K562 (cell line): ENCODE measurements at regions not wholly inside any gene's neighbourhood (a gene's known extent, or its start where the extent isn't known, plus 50 kb on each side); places are given as distances from the start of the nearest gene placed in this dataset.

Source experiments
- ATAC-seq: fragments of 200-7000 bp; cut with Tn5 transposase; 3 replicates; pipeline ENCODE4 v1.9.1; 2020; ENCODE audit warnings: moderate library complexity
- BruUV-seq: library from RNA; stranded (reverse); fragments of 400-500 nt; replicated peaks from 2 replicates; lab custom pipeline; 2021; lab: Mats Ljungman, UMichigan
- CTCF ChIA-PET: fragments of 300-600 bp; formaldehyde crosslinking; extraction: SDS; loops from one replicate; lab custom pipeline; 2021; ENCODE audit warnings: low intra/inter-chr PET ratio; lab: Yijun Ruan, JAX
- POLR2A ChIA-PET: fragments of 300-600, 350-650 bp; sonication (Branson Sonifier 250); formaldehyde crosslinking; extraction: SDS; loops from one replicate; lab custom pipeline; 2021; ENCODE audit warnings: antibody characterized with exemption, inconsistent platforms; lab: Yijun Ruan, JAX
- DNase-seq, 4 experiments: peaks; one replicate each; pipeline versions ENCODE4 v3.0.0 to v3.0.0-alpha.2; 2011 to 2018; ENCODE audit warnings: low spot score in 3 of 4, mixed read lengths in 3 of 4; ENCODE audit errors: extremely low read depth in 1 of 4
- FAIRE-seq: peaks from 2 replicates; lab custom pipeline; 2011; peaks lifted over from hg19 to GRCh38; lab: Jason Lieb, UNC
- H2AFZ ChIP-seq: 2 replicates; pipeline ENCODE4 v1.6.0; 2011; ENCODE audit warnings: low read depth, low read length, control low read depth, inconsistent platforms
- H3K27ac ChIP-seq: fragments of 200-600 bp; 3 replicates; pipeline ENCODE4 v1.8.0; 2011; ENCODE audit warnings: low read depth, mild to moderate bottlenecking, control low read depth, inconsistent platforms, low read length, moderate library complexity, mixed read lengths; ENCODE audit errors: extremely low read depth
- H3K27me3 ChIP-seq, 2 experiments: fragments of 300-600 bp in 1 of 2; 2 replicates in 1 of 2; 3 replicates in 1 of 2; pipeline versions ENCODE4 v1.6.0 to v1.8.0; 2011; ENCODE audit warnings: inconsistent platforms in 2 of 2, low read length in 2 of 2, mild to moderate bottlenecking in 1 of 2, mixed read lengths in 1 of 2, moderate library complexity in 1 of 2; ENCODE audit not compliant: control insufficient read depth in 2 of 2, insufficient read depth in 2 of 2
- H3K36me3 ChIP-seq: fragments of 300-600 bp; 3 replicates; pipeline ENCODE4 v1.8.0; 2011; ENCODE audit warnings: mild to moderate bottlenecking, low read length, inconsistent platforms; ENCODE audit not compliant: control insufficient read depth, insufficient read depth
- H3K4me1 ChIP-seq, 2 experiments: fragments of 200-600 bp in 1 of 2; replicated peaks in 1 of 2; 2 replicates in 1 of 2; 3 replicates in 1 of 2; pipeline versions ENCODE4 v1.5.1 to v1.8.0; 2011; ENCODE audit warnings: inconsistent platforms in 2 of 2, low read length in 2 of 2, mild to moderate bottlenecking in 1 of 2, mixed read lengths in 1 of 2, moderate library complexity in 1 of 2; ENCODE audit not compliant: control insufficient read depth in 2 of 2, insufficient read depth in 2 of 2
- H3K4me2 ChIP-seq: 2 replicates; pipeline ENCODE4 v1.6.1; 2011; ENCODE audit warnings: low read length, control low read depth, inconsistent platforms, mixed read lengths; ENCODE audit not compliant: insufficient read depth
- H3K4me3 ChIP-seq: fragments of 200-600 bp; sonication (generic), shearing (Covaris generic); 2 replicates; pipeline ENCODE4 v1.5.1; 2016; ENCODE audit warnings: control low read depth, inconsistent platforms
- H3K79me2 ChIP-seq: fragments of 200-600 bp; 3 replicates; pipeline ENCODE4 v1.8.0; 2011; ENCODE audit warnings: low read length, inconsistent platforms; ENCODE audit not compliant: control insufficient read depth, insufficient read depth
- H3K9ac ChIP-seq, 2 experiments: 2 replicates each; pipeline versions ENCODE4 v1.6.0 to v1.6.1; 2011; ENCODE audit warnings: low read depth in 2 of 2, low read length in 2 of 2, control low read depth in 1 of 2, inconsistent platforms in 1 of 2, mild to moderate bottlenecking in 1 of 2, mixed read lengths in 1 of 2; ENCODE audit not compliant: insufficient read depth in 1 of 2
- H3K9me1 ChIP-seq: one replicate; pipeline ENCODE4 v1.6.0; 2011; ENCODE audit warnings: inconsistent platforms, mild to moderate bottlenecking, low read length, moderate library complexity; ENCODE audit not compliant: control insufficient read depth, insufficient read depth
- H3K9me3 ChIP-seq: replicated peaks from 2 replicates; pipeline ENCODE4 v1.5.1; 2011; ENCODE audit warnings: low read depth, low read length, inconsistent platforms; ENCODE audit not compliant: control insufficient read depth, insufficient read depth
- H4K20me1 ChIP-seq: replicated peaks from 2 replicates; pipeline ENCODE4 v1.6.1; 2011; ENCODE audit warnings: low read length, inconsistent platforms, mixed read lengths; ENCODE audit not compliant: control insufficient read depth, insufficient read depth
- ARID1B ChIP-seq: fragments of 450-650 bp; IDR thresholded peaks from 2 replicates; pipeline ENCODE4 v1.6.1; 2016; ENCODE audit warnings: antibody characterized with exemption, mild to moderate bottlenecking, inconsistent platforms
- GABPB1 ChIP-seq: sonication (generic); formaldehyde crosslinking; IDR thresholded peaks from 2 replicates; pipeline ENCODE4 v1.8.0; 2022; ENCODE audit warnings: mild to moderate bottlenecking, missing genetic modification reagents
- RUNX1 ChIP-seq: sonication (generic); IDR thresholded peaks from 2 replicates; pipeline ENCODE4 v1.6.1; 2016; ENCODE audit warnings: antibody characterized with exemption, low read depth
- SAFB2 ChIP-seq: fragments of 200-400 bp; formaldehyde crosslinking; IDR thresholded peaks from 2 replicates; pipeline ENCODE4 v1.6.1; 2018; ENCODE audit warnings: borderline replicate concordance, low read length, low read depth, moderate library complexity; ENCODE audit not compliant: severe bottlenecking
- SREBF2 ChIP-seq: sonication (generic); formaldehyde crosslinking; IDR thresholded peaks from 2 replicates; pipeline ENCODE4 v1.4.0; 2020; ENCODE audit warnings: mild to moderate bottlenecking, missing genetic modification reagents
- ZBTB7A ChIP-seq: IDR thresholded peaks from 2 replicates; pipeline ENCODE4 v1.6.1; 2011; ENCODE audit warnings: low read depth, mild to moderate bottlenecking, low read length, moderate library complexity, borderline replicate concordance; ENCODE audit not compliant: control insufficient read depth
- ZNF586 ChIP-seq: fragments of 450-650 bp; formaldehyde crosslinking; conservative IDR thresholded peaks from 2 replicates; pipeline ENCODE4 v1.4.0; 2020; ENCODE audit warnings: mild to moderate bottlenecking, moderate library complexity
- ZSCAN29 ChIP-seq: fragments of 450-650 bp; IDR thresholded peaks from 2 replicates; pipeline ENCODE4 v1.6.1; 2017
- WGBS: fragments of 100-300 bp; shearing (Covaris generic); methylation state at CpG from one replicate; pipeline ENCODE4 v1.1.6; 2016; ENCODE audit warnings: low coverage, mixed read lengths; ENCODE audit not compliant: insufficient coverage; ENCODE audit errors: missing lambda C conversion rate; 5-methylcytosine and 5-hydroxymethylcytosine counted together
- in situ Hi-C: fragments of 300-500 bp; cut with MboI; formaldehyde crosslinking; loops from 4 replicates; pipeline ENCODE4 v1.15.0; 2018; ENCODE audit warnings: inconsistent platforms, mixed read lengths
- intact Hi-C: fragments of 100-400 bp; cut with micrococcal nuclease; formaldehyde crosslinking; loops from 2 replicates; pipeline ENCODE4 v1.14.2; 2022
- TF ChIP-seq, protein P1 (sequence below): sonication (generic); formaldehyde crosslinking; IDR thresholded peaks from 2 replicates; pipeline ENCODE4 v1.9.0; 2022; ENCODE audit warnings: mild to moderate bottlenecking, missing genetic modification reagents
- TF ChIP-seq, protein P2 (sequence below): fragments of 250-450 bp; sonication (Bioruptor Pico); IDR thresholded peaks from 2 replicates; pipeline ENCODE4 v1.5.0; 2021
- TF ChIP-seq, protein P3 (sequence below), 2 experiments: fragments of 450-650 bp in 1 of 2; sonication (generic) in 1 of 2; formaldehyde crosslinking in 1 of 2; IDR thresholded peaks; 2 replicates each; pipeline versions ENCODE4 v1.7.1 to v1.9.0; 2016 to 2022; ENCODE audit warnings: inconsistent platforms in 1 of 2, mild to moderate bottlenecking in 1 of 2, missing genetic modification reagents in 1 of 2

DNA sequence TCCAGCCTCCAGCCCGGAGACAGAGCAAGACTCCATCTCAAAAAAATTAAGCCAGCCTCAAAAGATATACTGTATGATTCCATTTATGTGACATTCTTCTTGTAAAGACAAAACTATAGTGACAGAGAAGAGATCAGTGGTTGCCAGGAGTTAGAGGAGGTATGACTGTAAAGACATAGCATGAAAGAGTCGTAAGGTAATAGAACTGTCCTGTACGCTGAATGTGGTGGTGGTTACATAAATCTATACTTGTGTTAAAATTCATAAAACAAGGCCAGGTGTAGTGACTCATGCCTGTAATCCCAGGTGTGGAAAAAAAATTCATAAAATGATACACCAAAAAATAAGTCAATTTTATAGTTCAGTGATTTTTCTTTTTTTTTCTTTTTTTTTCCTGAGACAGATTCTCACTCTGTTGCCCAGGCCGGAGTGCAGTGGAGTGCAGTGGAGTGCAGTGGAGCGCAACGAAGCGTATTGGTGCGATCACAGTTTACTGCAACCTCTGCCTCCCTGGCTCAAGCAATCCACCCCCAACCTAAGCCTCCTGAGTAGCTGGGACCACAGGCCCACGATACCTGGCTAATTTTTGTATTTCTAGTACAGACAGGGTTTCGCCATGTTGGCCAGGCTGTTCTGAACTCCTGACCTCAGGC lies 84.9 kb upstream of the CXADR start:
- ATAC-seq (no peak), DNase-seq (no peak), FAIRE-seq (no peak)
- H3K9me3 ChIP-seq = no peaks in the 10 kb centered on the region
- H3K36me3 ChIP-seq = no peaks in the 10 kb centered on the region
- H2AFZ ChIP-seq = no peak overlapping the region
- H3K4me2 ChIP-seq = no peak overlapping the region
- ChIA-PET CTCF (no interaction called here), POLR2A (no interaction called here)
- no TSS peak for BruUV-seq
- H3K4me3 ChIP-seq = no peak overlapping the region
- no peak overlapping the region for H3K9ac ChIP-seq
- H3K27me3 ChIP-seq = no peaks in the 10 kb centered on the region
- no peaks in the 10 kb centered on the region for H3K79me2 ChIP-seq
- no peaks in the 10 kb centered on the region for H3K9me1 ChIP-seq
- H3K27ac ChIP-seq = no peak overlapping the region
- intact Hi-C loops (no loop called here), in situ Hi-C loops (no loop called here)
- 0% methylated on average over 7 of the region's 10 CpGs for WGBS
- no peaks in the 10 kb centered on the region; the same call in 1 of the 2 replicates for H4K20me1 ChIP-seq
- TF ChIP-seq, protein P1, sequence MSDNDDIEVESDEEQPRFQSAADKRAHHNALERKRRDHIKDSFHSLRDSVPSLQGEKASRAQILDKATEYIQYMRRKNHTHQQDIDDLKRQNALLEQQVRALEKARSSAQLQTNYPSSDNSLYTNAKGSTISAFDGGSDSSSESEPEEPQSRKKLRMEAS (CRISPR knock-in tag) = no peak
- TF ChIP-seq, protein P2, sequence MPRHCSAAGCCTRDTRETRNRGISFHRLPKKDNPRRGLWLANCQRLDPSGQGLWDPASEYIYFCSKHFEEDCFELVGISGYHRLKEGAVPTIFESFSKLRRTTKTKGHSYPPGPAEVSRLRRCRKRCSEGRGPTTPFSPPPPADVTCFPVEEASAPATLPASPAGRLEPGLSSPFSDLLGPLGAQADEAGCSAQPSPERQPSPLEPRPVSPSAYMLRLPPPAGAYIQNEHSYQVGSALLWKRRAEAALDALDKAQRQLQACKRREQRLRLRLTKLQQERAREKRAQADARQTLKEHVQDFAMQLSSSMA (CRISPR knock-in tag) = no peak
- TF ChIP-seq SAFB2 = no peak
- TF ChIP-seq ZNF586 (CRISPR knock-in tag) = no peak
- TF ChIP-seq, protein P3, sequence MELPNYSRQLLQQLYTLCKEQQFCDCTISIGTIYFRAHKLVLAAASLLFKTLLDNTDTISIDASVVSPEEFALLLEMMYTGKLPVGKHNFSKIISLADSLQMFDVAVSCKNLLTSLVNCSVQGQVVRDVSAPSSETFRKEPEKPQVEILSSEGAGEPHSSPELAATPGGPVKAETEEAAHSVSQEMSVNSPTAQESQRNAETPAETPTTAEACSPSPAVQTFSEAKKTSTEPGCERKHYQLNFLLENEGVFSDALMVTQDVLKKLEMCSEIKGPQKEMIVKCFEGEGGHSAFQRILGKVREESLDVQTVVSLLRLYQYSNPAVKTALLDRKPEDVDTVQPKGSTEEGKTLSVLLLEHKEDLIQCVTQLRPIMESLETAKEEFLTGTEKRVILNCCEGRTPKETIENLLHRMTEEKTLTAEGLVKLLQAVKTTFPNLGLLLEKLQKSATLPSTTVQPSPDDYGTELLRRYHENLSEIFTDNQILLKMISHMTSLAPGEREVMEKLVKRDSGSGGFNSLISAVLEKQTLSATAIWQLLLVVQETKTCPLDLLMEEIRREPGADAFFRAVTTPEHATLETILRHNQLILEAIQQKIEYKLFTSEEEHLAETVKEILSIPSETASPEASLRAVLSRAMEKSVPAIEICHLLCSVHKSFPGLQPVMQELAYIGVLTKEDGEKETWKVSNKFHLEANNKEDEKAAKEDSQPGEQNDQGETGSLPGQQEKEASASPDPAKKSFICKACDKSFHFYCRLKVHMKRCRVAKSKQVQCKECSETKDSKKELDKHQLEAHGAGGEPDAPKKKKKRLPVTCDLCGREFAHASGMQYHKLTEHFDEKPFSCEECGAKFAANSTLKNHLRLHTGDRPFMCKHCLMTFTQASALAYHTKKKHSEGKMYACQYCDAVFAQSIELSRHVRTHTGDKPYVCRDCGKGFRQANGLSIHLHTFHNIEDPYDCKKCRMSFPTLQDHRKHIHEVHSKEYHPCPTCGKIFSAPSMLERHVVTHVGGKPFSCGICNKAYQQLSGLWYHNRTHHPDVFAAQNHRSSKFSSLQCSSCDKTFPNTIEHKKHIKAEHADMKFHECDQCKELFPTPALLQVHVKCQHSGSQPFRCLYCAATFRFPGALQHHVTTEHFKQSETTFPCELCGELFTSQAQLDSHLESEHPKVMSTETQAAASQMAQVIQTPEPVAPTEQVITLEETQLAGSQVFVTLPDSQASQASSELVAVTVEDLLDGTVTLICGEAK (IDR thresholded peaks at IDR 0.05) = no peak
- TF ChIP-seq, protein P3 (CRISPR knock-in tag; IDR thresholded peaks at IDR 0.05) = no peak
- no peak for TF ChIP-seq ARID1B
- no peak for TF ChIP-seq ZBTB7A
- no peak for TF ChIP-seq GABPB1
- no peak for TF ChIP-seq SREBF2
- no peak for TF ChIP-seq RUNX1
- TF ChIP-seq ZSCAN29 = no peak
- no peaks in the 10 kb centered on the region for H3K4me1 ChIP-seq
